ENCODE measurements at regions not wholly inside any gene's neighbourhood (a gene's known extent, or its start where the extent isn't known, plus 50 kb on each side); places are given as distances from the start of the nearest gene placed in this dataset.

GRCh38 chr3:127457094-127457475, 133.4 kb downstream of the TPRA1 start:
- ChIA-PET CTCF (no interaction called here), POLR2A (no interaction called here)
- TF ChIP-seq, protein P1, sequence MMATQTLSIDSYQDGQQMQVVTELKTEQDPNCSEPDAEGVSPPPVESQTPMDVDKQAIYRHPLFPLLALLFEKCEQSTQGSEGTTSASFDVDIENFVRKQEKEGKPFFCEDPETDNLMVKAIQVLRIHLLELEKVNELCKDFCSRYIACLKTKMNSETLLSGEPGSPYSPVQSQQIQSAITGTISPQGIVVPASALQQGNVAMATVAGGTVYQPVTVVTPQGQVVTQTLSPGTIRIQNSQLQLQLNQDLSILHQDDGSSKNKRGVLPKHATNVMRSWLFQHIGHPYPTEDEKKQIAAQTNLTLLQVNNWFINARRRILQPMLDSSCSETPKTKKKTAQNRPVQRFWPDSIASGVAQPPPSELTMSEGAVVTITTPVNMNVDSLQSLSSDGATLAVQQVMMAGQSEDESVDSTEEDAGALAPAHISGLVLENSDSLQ (IDR thresholded peaks at IDR 0.05): no peak
- TF ChIP-seq HDGF (IDR thresholded peaks at IDR 0.05; ENCODE audit: borderline replicate concordance) (no peak), SP1 (IDR thresholded peaks at IDR 0.05) (no peak), ELF4 (IDR thresholded peaks at IDR 0.05) (no peak), ARNT (IDR thresholded peaks at IDR 0.05) (no peak), FOXK2 (IDR thresholded peaks at IDR 0.05) (no peak), NFRKB (IDR thresholded peaks at IDR 0.05) (no peak), ZNF384 (IDR thresholded peaks at IDR 0.05) (no peak), TARDBP (IDR thresholded peaks at IDR 0.05) (no peak)
- DNase-seq (ENCODE audit: extremely low spot score): no peak

DNA sequence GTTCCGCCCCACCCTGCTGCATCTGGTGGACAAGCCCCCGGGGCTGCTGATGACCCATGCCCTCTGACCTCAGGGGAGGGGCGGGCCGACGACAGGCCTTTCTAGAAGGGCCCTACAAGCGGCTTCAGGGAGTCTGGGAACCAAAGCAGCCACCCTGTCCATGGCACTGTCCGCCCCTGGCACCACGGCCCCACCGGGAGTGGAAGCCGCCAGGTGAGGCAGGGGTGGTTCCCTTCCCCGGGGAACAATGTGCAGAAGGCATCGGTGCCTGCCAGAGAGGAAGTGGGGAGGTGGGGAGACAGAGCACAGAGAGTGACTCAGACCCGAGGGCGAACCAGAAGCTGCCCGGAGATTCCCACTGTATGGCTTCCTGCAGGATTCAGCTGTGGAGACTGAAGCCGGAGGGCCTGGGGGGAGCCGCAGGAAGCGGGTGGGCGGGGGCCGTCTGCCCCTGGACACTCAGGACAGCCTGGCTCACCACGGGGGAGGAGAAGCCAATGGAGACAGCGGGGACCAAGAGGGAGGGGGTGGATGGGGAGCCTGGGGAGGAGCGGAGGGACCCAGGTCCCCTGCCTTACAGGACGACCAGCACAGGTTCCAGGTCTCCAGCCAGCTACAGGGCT, 134.0 kb downstream of the TPRA1 start:
- no peak for DNase-seq (ENCODE audit: extremely low spot score)
- ChIA-PET CTCF (interaction anchor here (1.1 kb wide), 1 partner anchor 83 kb away, joined by 9 read pairs; no protein-coding TSS in a partner anchor), POLR2A (no interaction called here)
- no peak for TF ChIP-seq SP1 (IDR thresholded peaks at IDR 0.05)
- no peak for TF ChIP-seq ZNF384 (IDR thresholded peaks at IDR 0.05)
- no peak for TF ChIP-seq FOXM1 (IDR thresholded peaks at IDR 0.05; ENCODE audit: borderline replicate concordance)
- TF ChIP-seq FOXA1 (IDR thresholded peaks at IDR 0.05): no peak
- TF ChIP-seq HDGF (IDR thresholded peaks at IDR 0.05; ENCODE audit: borderline replicate concordance): no peak
- no peak for TF ChIP-seq FOXK2 (IDR thresholded peaks at IDR 0.05)
- TF ChIP-seq TARDBP (IDR thresholded peaks at IDR 0.05): no peak
- no peak for TF ChIP-seq SUZ12 (IDR thresholded peaks at IDR 0.05)
- TF ChIP-seq L3MBTL2 (conservative IDR thresholded peaks at IDR 0.05): no peak
- no peak for TF ChIP-seq BHLHE40 (IDR thresholded peaks at IDR 0.05; ENCODE audit: borderline replicate concordance)
- TF ChIP-seq ARNT (IDR thresholded peaks at IDR 0.05): no peak
- TF ChIP-seq, protein P1 (IDR thresholded peaks at IDR 0.05): no peak
- no peak for TF ChIP-seq LEF1 (IDR thresholded peaks at IDR 0.05; ENCODE audit: borderline replicate concordance)
- no peak for TF ChIP-seq CTBP1 (IDR thresholded peaks at IDR 0.05; ENCODE audit: borderline replicate concordance)
- no peak for TF ChIP-seq NFRKB (IDR thresholded peaks at IDR 0.05)
- TF ChIP-seq ELF4 (IDR thresholded peaks at IDR 0.05): no peak

DNA sequence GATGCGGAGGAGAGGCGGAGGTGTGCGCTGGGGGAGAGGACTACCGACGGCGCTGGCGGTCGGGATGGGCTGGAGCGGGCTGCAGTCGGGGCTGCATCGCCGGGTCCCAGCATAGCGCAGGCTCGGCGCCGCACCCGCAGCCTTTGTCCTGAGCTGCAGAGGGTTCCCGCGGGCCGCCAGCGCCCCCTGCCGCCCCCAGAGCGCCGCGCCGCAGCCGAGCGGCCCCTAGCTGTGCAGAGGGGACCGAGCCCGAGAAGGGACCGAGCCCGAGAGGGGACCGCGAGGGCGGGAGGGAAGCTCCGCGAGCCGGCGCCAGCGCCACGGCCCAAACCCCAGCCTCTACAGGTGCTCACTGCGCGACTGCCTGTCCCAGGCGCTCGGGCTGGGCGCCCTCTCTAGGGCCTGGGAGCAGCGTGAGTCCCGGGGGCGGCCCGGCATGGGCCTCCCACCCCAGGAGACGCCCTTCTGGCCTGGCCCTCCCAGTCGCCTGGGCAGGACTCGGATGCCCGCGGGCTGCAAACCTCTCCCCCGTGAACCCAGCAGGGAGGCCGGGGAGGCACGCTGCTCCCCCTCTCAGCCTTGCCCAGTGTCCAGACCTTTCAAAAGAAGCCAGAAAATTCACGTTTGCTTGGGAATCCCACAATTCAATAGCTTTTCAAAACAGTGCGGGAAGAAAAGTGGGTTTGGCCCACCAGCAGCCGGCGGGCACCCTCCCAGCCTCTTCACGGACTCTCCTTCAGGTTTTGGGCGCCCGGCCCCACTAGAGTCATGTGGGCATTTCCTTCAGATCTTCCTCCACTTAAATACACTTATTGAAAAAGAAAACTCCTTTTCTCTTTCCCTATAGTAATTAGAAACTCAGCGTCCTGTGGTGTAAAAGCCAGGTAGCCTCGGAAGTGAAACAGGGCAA, 134.7 kb downstream of the TPRA1 start:
- POLR2A ChIA-PET: no interaction called here
- peak; percentile 91 for DNase-seq (ENCODE audit: extremely low spot score)
- TF ChIP-seq, protein P1 (IDR thresholded peaks at IDR 0.05): no peak
- no peak for TF ChIP-seq FOXM1 (IDR thresholded peaks at IDR 0.05; ENCODE audit: borderline replicate concordance)
- no peak for TF ChIP-seq ZNF384 (IDR thresholded peaks at IDR 0.05)
- no peak for TF ChIP-seq BHLHE40 (IDR thresholded peaks at IDR 0.05; ENCODE audit: borderline replicate concordance)
- TF ChIP-seq FOXA1 (IDR thresholded peaks at IDR 0.05): no peak
- TF ChIP-seq HDGF (IDR thresholded peaks at IDR 0.05; ENCODE audit: borderline replicate concordance): no peak
- TF ChIP-seq NFRKB (IDR thresholded peaks at IDR 0.05): no peak
- no peak for TF ChIP-seq L3MBTL2 (conservative IDR thresholded peaks at IDR 0.05)
- no peak for TF ChIP-seq ARNT (IDR thresholded peaks at IDR 0.05)
- TF ChIP-seq SP1 (IDR thresholded peaks at IDR 0.05): no peak
- no peak for TF ChIP-seq CTBP1 (IDR thresholded peaks at IDR 0.05; ENCODE audit: borderline replicate concordance)
- no peak for TF ChIP-seq LEF1 (IDR thresholded peaks at IDR 0.05; ENCODE audit: borderline replicate concordance)
- CTCF ChIA-PET: interaction anchor here (0.6 to 1.1 kb wide), 6 partner anchors 82 to 776 kb away, joined by 3 to 9 read pairs (median 4); no protein-coding TSS in a partner anchor

GRCh38 chr3:127454968-127455367, 135.6 kb downstream of the TPRA1 start:
- no peak for DNase-seq (ENCODE audit: extremely low spot score)
- ChIA-PET POLR2A (no interaction called here), CTCF (interaction anchor here (0.9 kb wide), 1 partner anchor 775 kb away, joined by 3 read pairs; no protein-coding TSS in a partner anchor)
- TF ChIP-seq ARNT (IDR thresholded peaks at IDR 0.05) (no peak), L3MBTL2 (conservative IDR thresholded peaks at IDR 0.05) (no peak), SP1 (IDR thresholded peaks at IDR 0.05) (no peak), FOXM1 (IDR thresholded peaks at IDR 0.05; ENCODE audit: borderline replicate concordance) (no peak), LEF1 (IDR thresholded peaks at IDR 0.05; ENCODE audit: borderline replicate concordance) (no peak), TARDBP (IDR thresholded peaks at IDR 0.05) (no peak), BHLHE40 (IDR thresholded peaks at IDR 0.05; ENCODE audit: borderline replicate concordance) (no peak), CTBP1 (IDR thresholded peaks at IDR 0.05; ENCODE audit: borderline replicate concordance) (no peak), NFRKB (IDR thresholded peaks at IDR 0.05) (no peak), HDGF (IDR thresholded peaks at IDR 0.05; ENCODE audit: borderline replicate concordance) (no peak), ZNF384 (IDR thresholded peaks at IDR 0.05) (no peak), FOXA1 (IDR thresholded peaks at IDR 0.05) (no peak)
- TF ChIP-seq, protein P1 (IDR thresholded peaks at IDR 0.05): no peak

DNA sequence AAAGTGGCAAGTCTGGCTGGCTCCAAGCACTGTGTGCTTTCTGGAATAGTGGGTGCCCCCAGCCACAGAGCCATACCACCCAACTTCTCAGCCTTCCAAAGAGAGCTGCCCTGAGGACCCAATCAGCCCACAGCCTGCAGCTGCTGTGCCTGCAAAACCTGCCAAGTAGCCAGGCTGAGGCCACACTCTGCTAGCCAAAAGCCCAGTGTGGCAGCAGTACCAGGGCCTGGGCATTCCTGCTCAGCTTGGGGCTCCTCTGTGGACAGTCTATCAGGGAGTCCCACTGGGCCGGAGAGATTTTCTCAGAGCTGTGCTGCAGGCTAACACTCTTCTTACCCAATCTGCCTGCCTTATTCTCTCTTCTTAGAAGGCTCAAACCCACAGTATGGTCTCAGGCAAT, 136.5 kb downstream of the TPRA1 start:
- CTCF ChIA-PET: interaction anchor here (0.6 kb wide), 1 partner anchor 242 kb away, joined by 4 read pairs; no protein-coding TSS in a partner anchor
- TF ChIP-seq SUZ12 (IDR thresholded peaks at IDR 0.05): no peak
- TF ChIP-seq ELF4 (IDR thresholded peaks at IDR 0.05): no peak
- no peak for TF ChIP-seq FOXK2 (IDR thresholded peaks at IDR 0.05)
- no peak for TF ChIP-seq NFRKB (IDR thresholded peaks at IDR 0.05)
- TF ChIP-seq CTBP1 (IDR thresholded peaks at IDR 0.05; ENCODE audit: borderline replicate concordance): no peak
- TF ChIP-seq FOXM1 (IDR thresholded peaks at IDR 0.05; ENCODE audit: borderline replicate concordance): no peak
- no peak for TF ChIP-seq SP1 (IDR thresholded peaks at IDR 0.05)
- no peak for TF ChIP-seq BHLHE40 (IDR thresholded peaks at IDR 0.05; ENCODE audit: borderline replicate concordance)
- no peak for TF ChIP-seq L3MBTL2 (conservative IDR thresholded peaks at IDR 0.05)
- TF ChIP-seq ARNT (IDR thresholded peaks at IDR 0.05): no peak
- TF ChIP-seq LEF1 (IDR thresholded peaks at IDR 0.05; ENCODE audit: borderline replicate concordance): no peak
- TF ChIP-seq HDGF (IDR thresholded peaks at IDR 0.05; ENCODE audit: borderline replicate concordance): no peak
- TF ChIP-seq TARDBP (IDR thresholded peaks at IDR 0.05): no peak
- TF ChIP-seq, protein P1 (IDR thresholded peaks at IDR 0.05): no peak
- TF ChIP-seq FOXA1 (IDR thresholded peaks at IDR 0.05): no peak
- TF ChIP-seq ZNF384 (IDR thresholded peaks at IDR 0.05): no peak
- no peak for DNase-seq (ENCODE audit: extremely low spot score)
- POLR2A ChIA-PET: no interaction called here

Measured in HEK293T (cell line).